ENCODE measurements at regions not wholly inside any gene's neighbourhood (a gene's known extent, or its start where the extent isn't known, plus 50 kb on each side); places are given as distances from the start of the nearest gene placed in this dataset.
"Not testable (repeated sequence)": the region's sequence is repeated elsewhere in the genome, so short reads cannot be mapped to it uniquely, and the experiment has no call there.

GRCh38 chr11:81331088-81331487, 1402.6 kb downstream of the FAM181B start:
- H3K27ac Mint-ChIP-seq: no peak overlapping the region
- H3K4me3 Mint-ChIP-seq: no peak overlapping the region
- Histone ChIP-seq H3K4me1 (ENCODE audit: insufficient read depth, low read length) (no peaks in the 10 kb centered on the region), H3K27ac (ENCODE audit: low read depth, low read length) (no peak overlapping the region), H3K4me3 (ENCODE audit: low read length in 2 of 2) (no peak overlapping the region), H3K9me3 (ENCODE audit: control insufficient read depth in 1 of 2, low read length in 2 of 2) (no peaks in the 10 kb centered on the region), H3K27me3 (ENCODE audit: insufficient read depth, low read length) (no peaks in the 10 kb centered on the region), H3K36me3 (ENCODE audit: insufficient read depth, low read length) (no peaks in the 10 kb centered on the region)
- intact Hi-C loops (cut with micrococcal nuclease): no loop called here
- no peaks in the 10 kb centered on the region for H3K27me3 Mint-ChIP-seq
- no peaks in the 10 kb centered on the region for H3K4me1 Mint-ChIP-seq
- H3K36me3 Mint-ChIP-seq: no peaks in the 10 kb centered on the region
- peaks cover 0 to 15% (median 4%) of the 10 kb centered on the region in 8 donors for H3K9me3 Mint-ChIP-seq
- DNase-seq: no peak
- ChIA-PET POLR2A (ENCODE audit: partially characterized antibody) (no interaction called here), CTCF (ENCODE audit: partially characterized antibody) (no interaction called here)

DNA sequence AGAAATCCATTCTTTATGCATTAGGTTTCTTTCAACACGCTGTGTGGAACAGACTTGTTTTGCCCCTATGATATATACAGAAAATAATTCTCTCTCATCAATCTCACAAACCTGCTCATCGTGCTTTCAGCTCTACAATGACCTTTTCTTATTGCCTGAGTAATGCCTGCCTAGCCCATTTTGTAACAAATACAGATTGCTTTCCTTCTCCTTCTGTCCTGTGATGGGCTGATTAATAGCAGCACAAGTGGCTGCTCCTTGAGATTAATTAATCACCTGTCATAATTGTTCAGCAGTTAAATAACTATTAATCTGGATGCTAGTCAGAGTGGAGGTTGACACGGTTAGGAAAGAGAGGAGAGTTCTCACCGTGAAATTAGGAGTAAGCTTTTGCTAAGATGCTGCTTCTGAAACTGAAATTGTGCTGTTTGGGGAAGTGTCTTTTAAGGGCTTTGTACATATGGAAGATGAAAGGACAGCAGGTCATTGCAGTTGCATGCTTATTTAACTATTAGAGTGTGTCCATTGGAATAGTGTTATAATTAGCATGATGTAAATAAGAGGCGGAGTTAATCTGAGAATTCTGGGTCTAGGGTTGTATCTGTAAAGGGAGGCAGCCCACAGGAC, 1430.5 kb downstream of the FAM181B start:
- no peaks in the 10 kb centered on the region for H3K9me3 ChIP-seq (ENCODE audit: control insufficient read depth in 1 of 2, low read length in 2 of 2)
- H3K27me3 ChIP-seq (ENCODE audit: insufficient read depth, low read length): no peaks in the 10 kb centered on the region
- H3K36me3 ChIP-seq (ENCODE audit: insufficient read depth, low read length): no peaks in the 10 kb centered on the region
- no peak overlapping the region for H3K4me3 ChIP-seq (ENCODE audit: low read length in 2 of 2)
- no peak for DNase-seq
- no peak overlapping the region for H3K27ac ChIP-seq (ENCODE audit: low read depth, low read length)
- no peak overlapping the region for H3K4me3 Mint-ChIP-seq
- no peaks in the 10 kb centered on the region for H3K27me3 Mint-ChIP-seq
- peaks cover 0 to 21% (median 2%) of the 10 kb centered on the region in 8 donors for H3K9me3 Mint-ChIP-seq
- no peaks in the 10 kb centered on the region for H3K4me1 Mint-ChIP-seq
- no peaks in the 10 kb centered on the region for H3K36me3 Mint-ChIP-seq
- POLR2A ChIA-PET (ENCODE audit: partially characterized antibody): no interaction called here
- intact Hi-C loops (cut with micrococcal nuclease): no loop called here
- H3K27ac Mint-ChIP-seq: no peak overlapping the region
- CTCF ChIA-PET (ENCODE audit: partially characterized antibody): no interaction called here
- no peaks in the 10 kb centered on the region for H3K4me1 ChIP-seq (ENCODE audit: insufficient read depth, low read length)

GRCh38 chr11:81301166-81301830, 1432.4 kb downstream of the FAM181B start:
- Histone ChIP-seq H3K27ac (ENCODE audit: low read depth, low read length) (no peak overlapping the region), H3K27me3 (ENCODE audit: insufficient read depth, low read length) (no peaks in the 10 kb centered on the region), H3K4me1 (ENCODE audit: insufficient read depth, low read length) (no peaks in the 10 kb centered on the region), H3K4me3 (ENCODE audit: low read length in 2 of 2) (no peak overlapping the region), H3K36me3 (ENCODE audit: insufficient read depth, low read length) (no peaks in the 10 kb centered on the region), H3K9me3 (ENCODE audit: control insufficient read depth in 1 of 2, low read length in 2 of 2) (no peaks in the 10 kb centered on the region)
- peaks cover 0 to 16% (median 2%) of the 10 kb centered on the region in 8 donors for H3K9me3 Mint-ChIP-seq
- H3K27me3 Mint-ChIP-seq: no peaks in the 10 kb centered on the region
- intact Hi-C loops (cut with micrococcal nuclease): no loop called here
- no peaks in the 10 kb centered on the region for H3K36me3 Mint-ChIP-seq
- H3K27ac Mint-ChIP-seq: no peak overlapping the region
- H3K4me3 Mint-ChIP-seq: no peak overlapping the region
- CTCF ChIA-PET (ENCODE audit: partially characterized antibody): no interaction called here
- no peaks in the 10 kb centered on the region for H3K4me1 Mint-ChIP-seq
- POLR2A ChIA-PET (ENCODE audit: partially characterized antibody): no interaction called here
- no peak for DNase-seq

GRCh38 chr11:81286959-81287358, 1446.7 kb downstream of the FAM181B start:
- Mint-ChIP-seq H3K4me3 (no peak overlapping the region), H3K36me3 (no peaks in the 10 kb centered on the region), H3K4me1 (no peaks in the 10 kb centered on the region), H3K27ac (no peak overlapping the region), H3K27me3 (no peaks in the 10 kb centered on the region), H3K9me3 (peaks cover 0 to 26% (median 14%) of the 10 kb centered on the region in 8 donors)
- no peaks in the 10 kb centered on the region for H3K27me3 ChIP-seq (ENCODE audit: insufficient read depth, low read length)
- no peak overlapping the region for H3K27ac ChIP-seq (ENCODE audit: low read depth, low read length)
- H3K4me3 ChIP-seq (ENCODE audit: low read length in 2 of 2): no peak overlapping the region
- H3K9me3 ChIP-seq (ENCODE audit: control insufficient read depth in 1 of 2, low read length in 2 of 2): peaks cover 0 to 2% of the 10 kb centered on the region in 2 donors
- ChIA-PET POLR2A (ENCODE audit: partially characterized antibody) (interaction anchor here (0.7 kb wide), 1 partner anchor 41 kb away, joined by 3 read pairs; no protein-coding TSS in a partner anchor), CTCF (ENCODE audit: partially characterized antibody) (no interaction called here)
- DNase-seq: no peak
- no peaks in the 10 kb centered on the region for H3K4me1 ChIP-seq (ENCODE audit: insufficient read depth, low read length)
- H3K36me3 ChIP-seq (ENCODE audit: insufficient read depth, low read length): no peaks in the 10 kb centered on the region
- intact Hi-C loops (cut with micrococcal nuclease): no loop called here

DNA sequence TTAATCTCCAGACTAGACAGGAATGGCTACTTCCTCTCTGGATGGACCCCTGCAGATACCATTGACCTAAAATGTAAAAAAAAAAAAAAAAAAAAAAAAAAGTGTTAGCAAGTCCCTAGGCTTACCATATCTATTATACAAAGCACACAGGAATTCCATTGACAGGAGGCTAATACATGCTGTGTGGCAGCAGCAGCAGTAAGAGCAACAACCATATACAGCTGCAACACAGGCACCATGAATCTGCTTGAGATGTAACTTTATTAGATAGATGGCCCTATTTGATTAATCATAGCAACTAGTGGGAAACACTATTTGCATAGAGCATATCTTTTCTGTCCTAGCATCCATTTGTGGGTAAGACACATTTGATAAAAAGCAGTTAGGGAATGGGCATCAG, 1447.1 kb downstream of the FAM181B start:
- peaks cover 0 to 27% (median 16%) of the 10 kb centered on the region in 8 donors for H3K9me3 Mint-ChIP-seq
- Histone ChIP-seq H3K27me3 (ENCODE audit: insufficient read depth, low read length) (no peaks in the 10 kb centered on the region), H3K9me3 (ENCODE audit: control insufficient read depth in 1 of 2, low read length in 2 of 2) (peaks cover 0 to 2% of the 10 kb centered on the region in 2 donors), H3K36me3 (ENCODE audit: insufficient read depth, low read length) (no peaks in the 10 kb centered on the region), H3K4me3 (ENCODE audit: low read length in 2 of 2) (no peak overlapping the region), H3K4me1 (ENCODE audit: insufficient read depth, low read length) (no peaks in the 10 kb centered on the region), H3K27ac (ENCODE audit: low read depth, low read length) (no peak overlapping the region)
- no peaks in the 10 kb centered on the region for H3K36me3 Mint-ChIP-seq
- H3K27ac Mint-ChIP-seq: no peak overlapping the region
- no peaks in the 10 kb centered on the region for H3K4me1 Mint-ChIP-seq
- DNase-seq: no peak
- intact Hi-C loops (cut with micrococcal nuclease): no loop called here
- no peaks in the 10 kb centered on the region for H3K27me3 Mint-ChIP-seq
- POLR2A ChIA-PET (ENCODE audit: partially characterized antibody): interaction anchor here (0.7 kb wide), 1 partner anchor 41 kb away, joined by 3 read pairs; no protein-coding TSS in a partner anchor
- CTCF ChIA-PET (ENCODE audit: partially characterized antibody): no interaction called here
- H3K4me3 Mint-ChIP-seq: no peak overlapping the region

GRCh38 chr11:81280228-81280627, 1453.4 kb downstream of the FAM181B start:
- POLR2A ChIA-PET (ENCODE audit: partially characterized antibody); DNase-seq; H3K27ac ChIP-seq (ENCODE audit: low read depth, low read length); H3K4me3 Mint-ChIP-seq; H3K4me1 ChIP-seq (ENCODE audit: insufficient read depth, low read length); intact Hi-C loops (cut with micrococcal nuclease); CTCF ChIA-PET (ENCODE audit: partially characterized antibody); H3K9me3 ChIP-seq (ENCODE audit: control insufficient read depth in 1 of 2, low read length in 2 of 2); H3K36me3 ChIP-seq (ENCODE audit: insufficient read depth, low read length); H3K27me3 ChIP-seq (ENCODE audit: insufficient read depth, low read length); H3K27me3 Mint-ChIP-seq; H3K36me3 Mint-ChIP-seq; H3K4me3 ChIP-seq (ENCODE audit: low read length in 2 of 2); H3K4me1 Mint-ChIP-seq: not testable (repeated sequence)
- Mint-ChIP-seq H3K9me3 (peaks cover 0 to 29% (median 14%) of the 10 kb centered on the region in 8 donors), H3K27ac (peak overlapping the region in 1 of 7 donors; percentile 20)

- Mint-ChIP-seq H3K4me1 (no peaks in the 10 kb centered on the region), H3K9me3 (peaks cover 0 to 23% (median 12%) of the 10 kb centered on the region in 8 donors), H3K27ac (no peak overlapping the region), H3K27me3 (no peaks in the 10 kb centered on the region), H3K4me3 (no peak overlapping the region), H3K36me3 (no peaks in the 10 kb centered on the region)
- no peak for DNase-seq
- CTCF ChIA-PET (ENCODE audit: partially characterized antibody): interaction anchor here (1.0 kb wide), 1 partner anchor 349 kb away, joined by 3 read pairs; no protein-coding TSS in a partner anchor
- no peak overlapping the region for H3K4me3 ChIP-seq (ENCODE audit: low read length in 2 of 2)
- no peaks in the 10 kb centered on the region for H3K36me3 ChIP-seq (ENCODE audit: insufficient read depth, low read length)
- POLR2A ChIA-PET (ENCODE audit: partially characterized antibody): no interaction called here
- H3K9me3 ChIP-seq (ENCODE audit: control insufficient read depth in 1 of 2, low read length in 2 of 2): peaks cover 0 to 4% of the 10 kb centered on the region in 2 donors
- no peaks in the 10 kb centered on the region for H3K27me3 ChIP-seq (ENCODE audit: insufficient read depth, low read length)
- H3K4me1 ChIP-seq (ENCODE audit: insufficient read depth, low read length): no peaks in the 10 kb centered on the region
- H3K27ac ChIP-seq (ENCODE audit: low read depth, low read length): no peak overlapping the region
- intact Hi-C loops (cut with micrococcal nuclease): no loop called here
Measured at GRCh38 chr11:81278991-81279390, 1454.7 kb downstream of the FAM181B start.

Data from CD4-positive, alpha-beta memory T cell (primary cell).